GM12873 (cell line): ENCODE measurements at regions not wholly inside any gene's neighbourhood (a gene's known extent, or its start where the extent isn't known, plus 50 kb on each side); places are given as distances from the start of the nearest gene placed in this dataset.

ENCODE experiments used
- CTCF ChIP-seq: IDR thresholded peaks from 2 replicates; pipeline ENCODE4 v1.5.1; 2012; ENCODE audit warnings: low read depth, mild to moderate bottlenecking, moderate library complexity, low read length, control low read depth; ENCODE audit not compliant: insufficient read depth; ENCODE audit errors: missing control alignments

- TF ChIP-seq CTCF = no peak
Measured at GRCh38 chr2:120803764-120804335, 68.2 kb downstream of the GLI2 start.

- TF ChIP-seq CTCF = no peak
Measured at GRCh38 chr2:120804459-120804858, 68.8 kb downstream of the GLI2 start.

GRCh38 chr2:120805011-120805410 lies 69.3 kb downstream of the GLI2 start:
- TF ChIP-seq CTCF = no peak

- TF ChIP-seq CTCF = no peak
Measured at GRCh38 chr2:120805602-120806001, 69.9 kb downstream of the GLI2 start.

GRCh38 chr2:120807751-120808150 lies 72.1 kb downstream of the GLI2 start:
- no peak for TF ChIP-seq CTCF

GRCh38 chr2:120809151-120809550 lies 73.5 kb downstream of the GLI2 start:
- TF ChIP-seq CTCF = no peak

- no peak for TF ChIP-seq CTCF
Measured at GRCh38 chr2:120809609-120810440, 74.2 kb downstream of the GLI2 start.
